Epithelial cell of prostate (primary cell): ENCODE measurements at regions not wholly inside any gene's neighbourhood (a gene's known extent, or its start where the extent isn't known, plus 50 kb on each side); places are given as distances from the start of the nearest gene placed in this dataset.
"Not testable (repeated sequence)": the region's sequence is repeated elsewhere in the genome, so short reads cannot be mapped to it uniquely, and the experiment has no call there.

ENCODE experiments used
- DNase-seq: peaks from one replicate; pipeline ENCODE4 v3.0.0-alpha.2; 2011; ENCODE audit warnings: low read depth, low spot score
- H3K27ac ChIP-seq: fragments of 450-650 bp; 2 replicates; pipeline ENCODE4 v1.5.1; 2017; ENCODE audit warnings: mild to moderate bottlenecking

GRCh38 chr22:34784056-34784455, 281.9 kb upstream of the ISX start:
- no peak overlapping the region for H3K27ac ChIP-seq
- DNase-seq, result no peak

GRCh38 chr22:34797826-34798225, 268.1 kb upstream of the ISX start:
- no peak overlapping the region for H3K27ac ChIP-seq
- DNase-seq, result no peak

- no peak for DNase-seq
- H3K27ac ChIP-seq, result no peak overlapping the region
These were observed 267.4 kb upstream of the ISX start for GRCh38 chr22:34798605-34799004.

GRCh38 chr22:34800260-34800980, 265.5 kb upstream of the ISX start:
- H3K27ac ChIP-seq, result no peak overlapping the region
- DNase-seq, result no peak

GRCh38 chr22:34801221-34801620, 264.7 kb upstream of the ISX start:
- H3K27ac ChIP-seq, result no peak overlapping the region
- no peak for DNase-seq

- no peak for DNase-seq
- H3K27ac ChIP-seq, result no peak overlapping the region
These were observed 261.9 kb upstream of the ISX start for GRCh38 chr22:34804091-34804490.

GRCh38 chr22:34804604-34805003, 261.4 kb upstream of the ISX start:
- DNase-seq, result no peak
- H3K27ac ChIP-seq, result no peak overlapping the region

- DNase-seq, result no peak
These were observed 260.2 kb upstream of the ISX start for GRCh38 chr22:34805771-34806170.

GRCh38 chr22:34808618-34809017, 257.3 kb upstream of the ISX start:
- no peak overlapping the region for H3K27ac ChIP-seq
- no peak for DNase-seq

More at GRCh38 chr22:34805771-34806170, 260.2 kb upstream of the ISX start:
- H3K27ac ChIP-seq, result no peak overlapping the region

- DNase-seq, result peak; percentile 31
- no peak overlapping the region for H3K27ac ChIP-seq
These were observed 253.3 kb upstream of the ISX start for GRCh38 chr22:34812631-34813030.

- no peak for DNase-seq
- no peak overlapping the region for H3K27ac ChIP-seq
These were observed 251.5 kb upstream of the ISX start for GRCh38 chr22:34814260-34815025.

GRCh38 chr22:34829485-34829884, 236.5 kb upstream of the ISX start:
- DNase-seq, result no peak
- no peak overlapping the region for H3K27ac ChIP-seq

GRCh38 chr22:34834059-34834458, 231.9 kb upstream of the ISX start:
- no peak for DNase-seq
- no peak overlapping the region for H3K27ac ChIP-seq

- not testable (repeated sequence) for H3K27ac ChIP-seq
These were observed 231.4 kb upstream of the ISX start for GRCh38 chr22:34834541-34834940.

GRCh38 chr22:34841331-34841771, 224.6 kb upstream of the ISX start:
- H3K27ac ChIP-seq, result no peak overlapping the region
- DNase-seq, result no peak

More at GRCh38 chr22:34834541-34834940, 231.4 kb upstream of the ISX start:
- DNase-seq, result not testable (repeated sequence)

- no peak overlapping the region for H3K27ac ChIP-seq
- no peak for DNase-seq
These were observed 224.0 kb upstream of the ISX start for GRCh38 chr22:34841911-34842310.

GRCh38 chr22:34842630-34843029, 223.3 kb upstream of the ISX start:
- no peak overlapping the region for H3K27ac ChIP-seq
- DNase-seq, result no peak

- DNase-seq, H3K27ac ChIP-seq: not testable (repeated sequence)
These were observed 222.2 kb upstream of the ISX start for GRCh38 chr22:34843743-34844142.

GRCh38 chr22:34845391-34845790, 220.6 kb upstream of the ISX start:
- no peak overlapping the region for H3K27ac ChIP-seq
- no peak for DNase-seq

GRCh38 chr22:34847072-34847471, 218.9 kb upstream of the ISX start:
- no peak for DNase-seq
- H3K27ac ChIP-seq, result no peak overlapping the region

GRCh38 chr22:34849965-34850364, 216.0 kb upstream of the ISX start:
- no peak for DNase-seq
- no peak overlapping the region for H3K27ac ChIP-seq
